Loucy (cell line): ENCODE measurements at regions not wholly inside any gene's neighbourhood (a gene's known extent, or its start where the extent isn't known, plus 50 kb on each side); places are given as distances from the start of the nearest gene placed in this dataset.

Experiments used
- H2AFZ ChIP-seq: fragments of 200-600 bp; sonication (generic); 2 replicates; pipeline ENCODE4 v1.6.0; 2016; ENCODE audit warnings: antibody characterized with exemption, mild to moderate bottlenecking, low read length, moderate library complexity
- H3F3A ChIP-seq: fragments of 200-600 bp; 2 replicates; pipeline ENCODE4 v1.6.0; 2016; ENCODE audit warnings: antibody characterized with exemption, low read depth, mild to moderate bottlenecking
- H3K27me3 ChIP-seq: fragments of 200-600 bp; sonication (generic); 2 replicates; pipeline ENCODE4 v1.6.1; 2014; ENCODE audit warnings: low read length, mild to moderate bottlenecking; ENCODE audit not compliant: insufficient read depth, poor library complexity, severe bottlenecking
- H3K36me3 ChIP-seq: fragments of 200-600 bp; sonication (generic); 2 replicates; pipeline ENCODE4 v1.6.1; 2016; ENCODE audit warnings: low read length; ENCODE audit not compliant: insufficient read depth
- H3K4me1 ChIP-seq: fragments of 200-600 bp; sonication (generic); 2 replicates; pipeline ENCODE4 v1.5.1; 2014; ENCODE audit warnings: low read length, mild to moderate bottlenecking; ENCODE audit not compliant: insufficient read depth, poor library complexity, severe bottlenecking
- H3K4me2 ChIP-seq: fragments of 200-600 bp; sonication (generic); 2 replicates; pipeline ENCODE4 v1.6.0; 2014; ENCODE audit warnings: antibody characterized with exemption, low read length, low read depth, mild to moderate bottlenecking; ENCODE audit not compliant: poor library complexity, severe bottlenecking
- H3K4me3 ChIP-seq: fragments of 200-600 bp; sonication (generic); 2 replicates; pipeline ENCODE4 v1.5.1; 2014; ENCODE audit warnings: low read length, mild to moderate bottlenecking, mixed read lengths; ENCODE audit not compliant: poor library complexity, severe bottlenecking
- H3K79me2 ChIP-seq: fragments of 200-600 bp; sonication (generic); 2 replicates; pipeline ENCODE4 v1.6.1; 2014; ENCODE audit warnings: low read length; ENCODE audit not compliant: insufficient read depth
- H3K9ac ChIP-seq: fragments of 200-600 bp; sonication (generic); 2 replicates; pipeline ENCODE4 v1.6.0; 2014; ENCODE audit warnings: mild to moderate bottlenecking, low read depth, low read length, moderate library complexity; ENCODE audit not compliant: poor library complexity, severe bottlenecking
- H3K9me2 ChIP-seq: fragments of 200-600 bp; sonication (generic); replicated peaks from 2 replicates; pipeline ENCODE4 v1.6.1; 2016; ENCODE audit warnings: low read depth, low read length, mixed read lengths
- H3K9me3 ChIP-seq: fragments of 200-600 bp; sonication (generic); 2 replicates; pipeline ENCODE4 v1.6.1; 2014; ENCODE audit warnings: mild to moderate bottlenecking, antibody characterized with exemption, low read length, low read depth; ENCODE audit not compliant: insufficient read depth
- H4K20me1 ChIP-seq: fragments of 200-600 bp; sonication (generic); 2 replicates; pipeline ENCODE4 v1.6.0; 2014; ENCODE audit warnings: antibody characterized with exemption, low read length, mild to moderate bottlenecking; ENCODE audit not compliant: insufficient read depth, poor library complexity, severe bottlenecking
- CTCF ChIP-seq: fragments of 200-600 bp; sonication (generic); conservative IDR thresholded peaks from 2 replicates; pipeline ENCODE4 v1.5.1; 2014; ENCODE audit warnings: mild to moderate bottlenecking, antibody characterized with exemption, low read length
- EZH2phosphoT487 ChIP-seq: fragments of 200-600 bp; IDR thresholded peaks from 2 replicates; pipeline ENCODE4 v1.6.1; 2018; ENCODE audit warnings: antibody characterized with exemption, mild to moderate bottlenecking, moderate library complexity, borderline replicate concordance

DNA sequence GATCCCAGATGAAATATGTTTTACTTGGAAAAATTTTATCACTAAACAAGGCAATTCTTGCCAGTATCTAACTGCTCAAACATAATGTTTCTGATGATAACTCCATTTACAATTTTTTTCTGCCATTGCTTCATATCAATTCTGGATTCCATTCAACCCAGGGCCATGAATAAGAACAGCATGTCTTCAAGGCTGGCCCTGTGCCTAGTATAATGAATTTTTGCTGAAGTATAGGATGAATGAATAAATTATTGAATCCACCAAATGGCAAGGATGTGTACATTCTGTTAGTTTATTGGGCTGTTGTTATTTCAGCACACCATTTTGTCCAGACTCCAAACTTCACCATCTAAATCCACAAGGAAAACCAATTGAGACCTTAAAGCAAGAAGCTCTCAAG, 414.7 kb downstream of the HS3ST3B1 start:
- Histone ChIP-seq H3K9ac (no peak overlapping the region), H2AFZ (no peak overlapping the region), H3K4me1 (no peaks in the 10 kb centered on the region), H3K4me2 (no peak overlapping the region), H4K20me1 (no peaks in the 10 kb centered on the region), H3F3A (no peaks in the 10 kb centered on the region), H3K9me3 (no peaks in the 10 kb centered on the region), H3K9me2 (no peaks in the 10 kb centered on the region), H3K79me2 (no peaks in the 10 kb centered on the region), H3K36me3 (no peaks in the 10 kb centered on the region), H3K27me3 (no peaks in the 10 kb centered on the region), H3K4me3 (no peak overlapping the region)
- TF ChIP-seq CTCF = no peak
- TF ChIP-seq EZH2phosphoT487 = no peak

GRCh38 chr17:14712611-14713021, 411.7 kb downstream of the HS3ST3B1 start:
- no peaks in the 10 kb centered on the region for H3K79me2 ChIP-seq
- H4K20me1 ChIP-seq = no peaks in the 10 kb centered on the region
- no peak overlapping the region for H3K4me3 ChIP-seq
- no peaks in the 10 kb centered on the region for H3K27me3 ChIP-seq
- H3K4me1 ChIP-seq = no peaks in the 10 kb centered on the region
- H3K9me2 ChIP-seq = no peaks in the 10 kb centered on the region
- no peak overlapping the region for H3K9ac ChIP-seq
- no peak overlapping the region for H2AFZ ChIP-seq
- no peaks in the 10 kb centered on the region for H3K36me3 ChIP-seq
- no peaks in the 10 kb centered on the region for H3K9me3 ChIP-seq
- no peak overlapping the region for H3K4me2 ChIP-seq
- TF ChIP-seq CTCF (no peak), EZH2phosphoT487 (no peak)
- H3F3A ChIP-seq = no peaks in the 10 kb centered on the region

- no peaks in the 10 kb centered on the region for H3K9me3 ChIP-seq
- TF ChIP-seq CTCF (no peak), EZH2phosphoT487 (no peak)
Measured at GRCh38 chr17:14704121-14704520, 403.2 kb downstream of the HS3ST3B1 start.

More at GRCh38 chr17:14704121-14704520, 403.2 kb downstream of the HS3ST3B1 start:
- Histone ChIP-seq H3F3A (no peaks in the 10 kb centered on the region), H2AFZ (no peak overlapping the region), H3K9ac (no peak overlapping the region), H3K4me3 (no peak overlapping the region), H3K27me3 (no peaks in the 10 kb centered on the region), H3K4me2 (no peak overlapping the region), H3K36me3 (no peaks in the 10 kb centered on the region), H3K9me2 (no peaks in the 10 kb centered on the region), H3K79me2 (no peaks in the 10 kb centered on the region), H3K4me1 (no peaks in the 10 kb centered on the region), H4K20me1 (no peaks in the 10 kb centered on the region)
